ENCODE measurements at regions not wholly inside any gene's neighbourhood (a gene's known extent, or its start where the extent isn't known, plus 50 kb on each side); places are given as distances from the start of the nearest gene placed in this dataset.

- TF ChIP-seq POLR2AphosphoS5 (IDR thresholded peaks at IDR 0.05; ENCODE audit: borderline replicate concordance, low read depth, low read length) (no peak), EZH2 (IDR thresholded peaks at IDR 0.05) (no peak), FOXP2 (optimal IDR thresholded peaks at IDR 0.05; ENCODE audit: control extremely low read depth, extremely low read length, insufficient read depth) (no peak)
Measured at GRCh38 chr7:86328801-86329433, 314.8 kb upstream of the GRM3 start.

All from SK-N-MC (cell line).